SK-N-SH treated with all-trans-retinoic acid at 6 μM for 48 hours (cell line): ENCODE measurements at regions not wholly inside any gene's neighbourhood (a gene's known extent, or its start where the extent isn't known, plus 50 kb on each side); places are given as distances from the start of the nearest gene placed in this dataset.

Experiments used
- CSRNP3 ChIP-seq: fragments of 250-450 bp; sonication (Bioruptor Pico); IDR thresholded peaks from 2 replicates; pipeline ENCODE4 v1.5.1; 2021; ENCODE audit warnings: mild to moderate bottlenecking, moderate library complexity
- PATZ1 ChIP-seq: fragments of 250-450 bp; sonication (Bioruptor Pico); IDR thresholded peaks from 2 replicates; pipeline ENCODE4 v1.8.0; 2020; ENCODE audit warnings: mild to moderate bottlenecking, moderate library complexity, borderline replicate concordance
- POU6F1 ChIP-seq: fragments of 250-450 bp; sonication (Bioruptor Pico); IDR thresholded peaks from 2 replicates; pipeline ENCODE4 v1.8.0; 2021; ENCODE audit warnings: low read depth, mild to moderate bottlenecking, moderate library complexity, borderline replicate concordance
- SNAI2 ChIP-seq: fragments of 250-450 bp; sonication (Bioruptor Pico); IDR thresholded peaks from 2 replicates; pipeline ENCODE4 v1.5.0; 2020; ENCODE audit warnings: mild to moderate bottlenecking, moderate library complexity
- ZC3H10 ChIP-seq: fragments of 250-450 bp; sonication (Bioruptor Pico); IDR thresholded peaks from 2 replicates; pipeline ENCODE4 v1.5.1; 2021; ENCODE audit warnings: mild to moderate bottlenecking, moderate library complexity
- ZFP3 ChIP-seq: fragments of 250-450 bp; sonication (Bioruptor Pico); IDR thresholded peaks from 2 replicates; pipeline ENCODE4 v1.5.0; 2020; ENCODE audit warnings: mild to moderate bottlenecking, moderate library complexity
- ZNF70 ChIP-seq: fragments of 450-650 bp; formaldehyde crosslinking; IDR thresholded peaks from 2 replicates; pipeline ENCODE4 v1.5.0; 2020; ENCODE audit warnings: mild to moderate bottlenecking, moderate library complexity

- TF ChIP-seq PATZ1 (no peak), CSRNP3 (CRISPR knock-in tag) (no peak), SNAI2 (CRISPR knock-in tag) (no peak), POU6F1 (CRISPR knock-in tag) (no peak), ZC3H10 (CRISPR knock-in tag) (no peak), ZFP3 (CRISPR knock-in tag) (no peak), ZNF70 (CRISPR knock-in tag) (no peak)
Observed at GRCh38 chr1:84062496-84062895, 63.6 kb upstream of the TTLL7 start.
